H9 (cell line): ENCODE measurements at regions not wholly inside any gene's neighbourhood (a gene's known extent, or its start where the extent isn't known, plus 50 kb on each side); places are given as distances from the start of the nearest gene placed in this dataset.

ENCODE experiments used
- DNase-seq: peaks from one replicate; pipeline ENCODE4 v3.0.0-alpha.2; 2017
- H2AFZ ChIP-seq: one replicate; pipeline ENCODE4 v1.6.1; 2013; ENCODE audit warnings: mild to moderate bottlenecking, low read length, control low read depth, moderate library complexity
- H2AK5ac ChIP-seq: 2 replicates; pipeline ENCODE4 v1.6.1; 2013; ENCODE audit warnings: low read length, control low read depth, mixed read lengths; ENCODE audit not compliant: insufficient read length
- H2BK120ac ChIP-seq: one replicate; pipeline ENCODE4 v1.6.1; 2013; ENCODE audit warnings: low read depth, mild to moderate bottlenecking, low read length, control low read depth, inconsistent platforms; ENCODE audit not compliant: poor library complexity, severe bottlenecking
- H2BK12ac ChIP-seq: 2 replicates; pipeline ENCODE4 v1.6.1; 2013; ENCODE audit warnings: low read length, control low read depth, mixed read lengths, low read depth; ENCODE audit not compliant: insufficient read length
- H2BK15ac ChIP-seq: 2 replicates; pipeline ENCODE4 v1.6.1; 2013; ENCODE audit warnings: low read depth, low read length, control low read depth
- H2BK20ac ChIP-seq: one replicate; pipeline ENCODE4 v1.6.1; 2013; ENCODE audit warnings: low read depth, mild to moderate bottlenecking, low read length, control low read depth, inconsistent platforms; ENCODE audit not compliant: poor library complexity, severe bottlenecking
- H2BK5ac ChIP-seq: 2 replicates; pipeline ENCODE4 v1.6.1; 2013; ENCODE audit warnings: low read length, control low read depth, mixed read lengths; ENCODE audit not compliant: insufficient read length
- H3K14ac ChIP-seq: 2 replicates; pipeline ENCODE4 v1.6.1; 2013; ENCODE audit warnings: low read length, control low read depth; ENCODE audit not compliant: insufficient read depth
- H3K18ac ChIP-seq: 2 replicates; pipeline ENCODE4 v1.6.1; 2013; ENCODE audit warnings: low read depth, mild to moderate bottlenecking, mixed read lengths, low read length, control low read depth; ENCODE audit not compliant: insufficient read length
- H3K23ac ChIP-seq: 2 replicates; pipeline ENCODE4 v1.6.1; 2013; ENCODE audit warnings: low read length, control low read depth, mixed read lengths, low read depth; ENCODE audit not compliant: insufficient read length
- H3K23me2 ChIP-seq: 2 replicates; pipeline ENCODE4 v1.6.1; 2013; ENCODE audit warnings: low read depth, mild to moderate bottlenecking, mixed read lengths, low read length, control low read depth; ENCODE audit not compliant: insufficient read length, poor library complexity, severe bottlenecking
- H3K27ac ChIP-seq: 2 replicates; pipeline ENCODE4 v1.5.1; 2013; ENCODE audit warnings: low read length, control low read depth, mixed read lengths, low read depth; ENCODE audit not compliant: insufficient read length
- H3K27me3 ChIP-seq: 2 replicates; pipeline ENCODE4 v1.6.1; 2013; ENCODE audit warnings: low read length, control low read depth, inconsistent platforms; ENCODE audit not compliant: insufficient read depth
- H3K4ac ChIP-seq: 2 replicates; pipeline ENCODE4 v1.6.1; 2013; ENCODE audit warnings: low read depth, mild to moderate bottlenecking, control low read depth, inconsistent platforms, low read length, moderate library complexity
- H3K4me1 ChIP-seq: 2 replicates; pipeline ENCODE4 v1.6.1; 2013; ENCODE audit warnings: low read length, control low read depth, inconsistent platforms; ENCODE audit not compliant: insufficient read depth
- H3K4me2 ChIP-seq: 2 replicates; pipeline ENCODE4 v1.6.1; 2013; ENCODE audit warnings: low read length, control low read depth, mixed read lengths; ENCODE audit not compliant: insufficient read length, insufficient read depth
- H3K56ac ChIP-seq: 2 replicates; pipeline ENCODE4 v1.6.1; 2013; ENCODE audit warnings: low read depth, mild to moderate bottlenecking, mixed read lengths, low read length, control low read depth; ENCODE audit not compliant: insufficient read length
- H3K79me1 ChIP-seq: 2 replicates; pipeline ENCODE4 v1.6.1; 2013; ENCODE audit warnings: low read depth, mild to moderate bottlenecking, moderate library complexity, low read length, control low read depth, inconsistent platforms; ENCODE audit not compliant: insufficient read depth, poor library complexity, severe bottlenecking
- H3K79me2 ChIP-seq: 2 replicates; pipeline ENCODE4 v1.6.1; 2013; ENCODE audit warnings: low read length, control low read depth, inconsistent platforms; ENCODE audit not compliant: insufficient read depth
- H3K9ac ChIP-seq: 2 replicates; pipeline ENCODE4 v1.6.1; 2013; ENCODE audit warnings: low read length, control low read depth, mixed read lengths; ENCODE audit not compliant: insufficient read length; ENCODE audit errors: extremely low read depth
- H3K9me3 ChIP-seq: one replicate; pipeline ENCODE4 v1.6.1; 2013; ENCODE audit warnings: low read depth, low read length, inconsistent platforms; ENCODE audit not compliant: control insufficient read depth
- H3T11ph ChIP-seq: one replicate; pipeline ENCODE4 v1.6.1; 2013; ENCODE audit warnings: mild to moderate bottlenecking, low read length, control low read depth, inconsistent platforms
- H4K20me1 ChIP-seq: one replicate; pipeline ENCODE4 v1.6.1; 2013; ENCODE audit not compliant: control insufficient read depth, insufficient read length, insufficient read depth
- H4K5ac ChIP-seq: 2 replicates; pipeline ENCODE4 v1.6.1; 2013; ENCODE audit warnings: low read depth, mild to moderate bottlenecking, mixed read lengths, low read length, control low read depth; ENCODE audit not compliant: insufficient read length
- H4K8ac ChIP-seq: replicated peaks from 2 replicates; pipeline ENCODE4 v1.6.1; 2013; ENCODE audit warnings: low read length, control low read depth, mixed read lengths, low read depth; ENCODE audit not compliant: insufficient read length
- H4K91ac ChIP-seq: 2 replicates; pipeline ENCODE4 v1.6.1; 2013; ENCODE audit warnings: low read depth, mild to moderate bottlenecking, moderate library complexity, mixed read lengths, low read length, control low read depth; ENCODE audit not compliant: insufficient read length
- H3K27ac Mint-ChIP-seq, 3 experiments: 2 replicates in 2 of 3; 3 replicates in 1 of 3; pipeline ENCODE4 v1.8.0; 2020 to 2021; ENCODE audit warnings: mixed read lengths in 3 of 3, mild to moderate bottlenecking in 1 of 3, moderate library complexity in 1 of 3
- H3K27me3 Mint-ChIP-seq: 2 replicates; pipeline ENCODE4 v1.8.0; 2021; ENCODE audit warnings: low read depth, mild to moderate bottlenecking, moderate library complexity, mixed read lengths
- H3K36me3 Mint-ChIP-seq, 3 experiments: 2 replicates in 2 of 3; 3 replicates in 1 of 3; pipeline ENCODE4 v1.8.0; 2020 to 2021; ENCODE audit warnings: low read depth in 3 of 3, mixed read lengths in 3 of 3; ENCODE audit not compliant: insufficient read depth in 1 of 3
- H3K4me1 Mint-ChIP-seq, 2 experiments: 2 replicates each; pipeline ENCODE4 v1.8.0; 2020; ENCODE audit warnings: mixed read lengths in 2 of 2
- H3K4me3 Mint-ChIP-seq, 2 experiments: 2 replicates in 1 of 2; 3 replicates in 1 of 2; pipeline ENCODE4 v1.8.0; 2020 to 2021; ENCODE audit warnings: mild to moderate bottlenecking in 2 of 2, mixed read lengths in 2 of 2, moderate library complexity in 1 of 2
- H3K9me3 Mint-ChIP-seq, 2 experiments: 2 replicates in 1 of 2; 3 replicates in 1 of 2; pipeline ENCODE4 v1.8.0; 2020; ENCODE audit warnings: mild to moderate bottlenecking in 2 of 2, mixed read lengths in 2 of 2, moderate library complexity in 1 of 2
- CTCF ChIP-seq: fragments of 200-600 bp; sonication (generic); conservative IDR thresholded peaks from 3 replicates; pipeline ENCODE4 v1.8.0; 2021; ENCODE audit warnings: antibody characterized with exemption, mild to moderate bottlenecking
- WGBS: extraction: QIAGEN DNeasy Blood & Tissue Kit; methylation state at CpG from one replicate; pipeline ENCODE4 v1.1.7; 2013; ENCODE audit warnings: missing lambda C conversion rate, low lambda C conversion rate, mixed read lengths; ENCODE audit not compliant: insufficient read length; ENCODE audit errors: extremely low coverage; 5-methylcytosine and 5-hydroxymethylcytosine counted together

- Histone ChIP-seq H4K91ac (no peak overlapping the region), H3K27ac (no peak overlapping the region), H4K20me1 (no peaks in the 10 kb centered on the region), H3K27me3 (no peaks in the 10 kb centered on the region), H2AK5ac (no peak overlapping the region), H2AFZ (no peak overlapping the region), H2BK120ac (no peak overlapping the region), H3K56ac (no peak overlapping the region), H3K4me2 (no peak overlapping the region), H3T11ph (no peak overlapping the region), H3K79me1 (no peaks in the 10 kb centered on the region), H4K8ac (no peak overlapping the region), H3K18ac (no peak overlapping the region), H3K4me1 (no peaks in the 10 kb centered on the region), H3K79me2 (no peaks in the 10 kb centered on the region), H3K9me3 (no peaks in the 10 kb centered on the region), H4K5ac (no peak overlapping the region), H3K23ac (no peak overlapping the region), H3K23me2 (no peaks in the 10 kb centered on the region), H3K14ac (no peak overlapping the region), H3K4ac (no peak overlapping the region), H2BK5ac (no peak overlapping the region), H3K9ac (no peak overlapping the region), H2BK12ac (no peak overlapping the region), H2BK20ac (no peak overlapping the region), H2BK15ac (no peak overlapping the region)
- no CpG with 5 or more reads among the region's 1 CpG for WGBS
- no peaks in the 10 kb centered on the region; a peak in 1 of 4 replicates for H3K4me1 Mint-ChIP-seq
- no peak for DNase-seq
- TF ChIP-seq CTCF = no peak
- H3K27ac Mint-ChIP-seq = no peak overlapping the region
- no peaks in the 10 kb centered on the region; a peak in 1 of 7 replicates for H3K36me3 Mint-ChIP-seq
- 0 out of 5 replicates have a peak, but pooled peaks cover 0 to 1% of the 10 kb centered on the region in 2 experiments for H3K9me3 Mint-ChIP-seq
- peaks cover 8% of the 10 kb centered on the region for H3K27me3 Mint-ChIP-seq
- no peak overlapping the region for H3K4me3 Mint-ChIP-seq
These were observed 158.8 kb downstream of the HNRNPD start for GRCh38 chr4:82215039-82215438.
